ENCODE measurements at regions not wholly inside any gene's neighbourhood (a gene's known extent, or its start where the extent isn't known, plus 50 kb on each side); places are given as distances from the start of the nearest gene placed in this dataset.
A peak's percentile ranks its signal among the peaks of the same experiment; 100 is the strongest.

DNA sequence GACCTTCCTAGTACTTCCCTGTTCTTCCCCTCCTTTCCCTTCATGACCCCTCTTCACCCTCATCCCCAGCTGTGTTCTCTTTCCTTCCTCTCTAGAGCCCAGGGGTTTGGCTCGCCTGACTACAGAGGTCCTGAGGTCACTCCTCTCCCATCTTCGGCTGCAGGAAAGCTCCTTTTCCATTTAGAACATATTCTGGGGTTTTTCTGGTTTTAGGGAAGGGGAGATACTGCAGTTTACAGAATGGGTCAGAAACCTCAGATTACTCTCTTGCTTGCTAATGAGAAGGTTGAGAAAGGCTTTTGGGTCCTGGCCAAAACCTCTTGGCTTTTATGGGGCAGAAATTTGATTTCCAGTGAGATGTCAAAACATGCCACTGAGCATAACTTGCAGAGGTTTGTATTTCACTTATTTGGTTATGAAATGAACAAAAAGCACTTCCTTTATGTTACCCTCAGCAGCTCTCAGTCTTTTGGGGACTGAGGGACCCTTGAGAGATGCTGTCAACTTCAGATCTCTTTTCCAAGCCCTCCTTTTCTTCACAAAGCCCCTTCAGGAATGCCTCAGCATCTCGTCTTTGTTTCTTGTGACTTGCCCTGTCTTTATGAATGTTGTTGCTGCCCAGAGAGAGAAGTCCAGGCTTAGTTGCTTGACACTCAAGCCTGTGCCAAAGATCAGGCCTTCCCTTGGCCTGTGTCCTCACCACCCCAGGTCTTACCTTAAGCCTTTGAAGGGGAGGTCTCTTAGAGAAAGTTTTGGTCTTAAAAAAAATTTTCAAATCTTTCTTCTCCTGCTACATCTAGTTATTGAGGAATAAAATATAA is 121.7 kb upstream of the TPM1 start:
- intact Hi-C loops (cut with DNase I), result loop anchor here (10.0 kb wide), 2 partner anchors 66 to 124 kb away; partner anchors contain the start of gene TPM1 (in 1 of the 2)
- DNase-seq, result no peak
- ATAC-seq, result peak; percentile 81 to 93

DNA sequence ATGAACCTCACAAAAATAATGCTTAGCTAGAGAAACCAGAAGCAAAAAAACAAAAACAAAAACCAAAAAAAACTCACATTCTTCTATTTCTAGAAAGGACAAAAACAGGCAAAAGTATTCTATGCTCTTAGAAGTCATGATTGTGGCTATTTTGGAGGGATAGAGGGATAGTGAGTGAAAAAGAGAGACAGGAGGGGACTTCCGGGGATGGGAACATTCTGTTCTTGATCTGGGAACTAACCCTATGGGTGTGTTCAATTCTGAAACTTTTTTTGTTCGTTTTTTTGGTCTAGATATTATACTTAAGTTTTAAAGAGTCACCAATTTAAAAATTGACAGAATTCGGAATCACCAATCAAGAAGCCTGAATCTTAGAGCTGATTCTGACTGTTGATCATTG is 120.0 kb upstream of the TPM1 start:
- DNase-seq (no peak), ATAC-seq (no peak)
- intact Hi-C loops (cut with DNase I), result loop anchor here (10.0 kb wide), 2 partner anchors 68 to 122 kb away; partner anchors contain the start of gene TPM1 (in 1 of the 2)

DNA sequence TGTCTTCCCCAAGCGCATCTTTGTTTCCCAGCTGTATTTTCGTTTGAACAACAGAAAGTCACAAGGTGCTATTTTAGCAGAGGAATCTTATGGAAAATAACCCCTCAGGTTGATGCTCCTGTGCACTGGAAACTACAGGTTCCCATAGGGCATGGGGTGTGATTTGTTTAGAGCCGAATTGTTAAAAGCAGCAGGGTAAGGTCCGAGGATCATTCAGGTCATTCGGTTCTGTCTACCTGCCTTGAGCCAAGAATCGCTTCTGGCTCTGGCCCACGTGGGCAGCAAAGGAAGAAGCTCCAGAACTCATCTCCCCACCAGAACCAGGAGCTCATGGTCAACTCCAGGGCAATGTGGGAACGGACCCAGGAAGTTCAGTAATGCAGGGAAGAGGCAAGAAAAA is 116.7 kb upstream of the TPM1 start:
- no peak for ATAC-seq
- intact Hi-C loops (cut with DNase I), result loop anchor here (10.0 kb wide), 2 partner anchors 71 to 119 kb away; partner anchors contain the start of gene TPM1 (in 1 of the 2)
- no peak for DNase-seq

DNA sequence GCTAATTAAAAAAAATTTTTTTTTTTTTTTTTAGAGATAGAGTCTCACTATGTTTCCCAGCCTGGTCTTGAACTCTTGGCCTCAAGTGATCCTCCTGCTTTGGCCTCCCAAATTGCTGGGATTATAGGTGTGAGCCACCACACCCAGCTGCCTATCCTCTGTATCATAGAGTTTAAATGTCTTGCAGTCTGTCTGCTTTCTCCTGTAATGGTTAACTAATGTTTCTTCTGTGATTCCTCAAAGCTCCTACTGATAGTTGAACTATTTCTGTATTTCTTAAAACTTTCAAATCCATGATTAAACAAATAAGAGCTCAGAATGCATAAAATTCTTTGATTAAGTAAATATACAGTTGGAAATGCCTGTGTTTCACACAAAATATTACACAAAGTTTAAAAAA is 115.4 kb upstream of the TPM1 start:
- ATAC-seq (no peak), DNase-seq (no peak)
- intact Hi-C loops (cut with DNase I), result loop anchor here (10.0 kb wide), 2 partner anchors 72 to 118 kb away; partner anchors contain the start of gene TPM1 (in 1 of the 2)

DNA sequence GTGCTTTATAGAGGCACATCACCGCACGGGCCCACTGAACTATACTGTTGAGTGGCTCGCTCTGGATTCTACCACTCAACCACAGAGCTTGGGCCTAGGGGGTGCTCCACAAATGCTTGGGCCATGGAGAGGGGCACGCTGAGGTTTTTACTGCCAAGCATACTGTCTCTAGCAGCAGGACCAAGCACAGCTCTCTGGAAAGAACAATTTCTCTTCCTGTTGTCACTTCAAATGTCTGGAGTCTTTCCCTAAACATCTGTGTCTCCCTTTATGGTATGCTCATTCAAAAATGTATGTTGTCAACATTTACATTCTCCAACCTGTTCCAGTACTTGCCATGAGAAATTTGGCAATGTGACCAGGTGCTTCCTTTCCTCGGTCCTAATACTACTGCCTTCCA is 114.7 kb upstream of the TPM1 start:
- intact Hi-C loops (cut with DNase I), result loop anchor here (10.0 kb wide), 2 partner anchors 73 to 117 kb away; partner anchors contain the start of gene TPM1 (in 1 of the 2)
- DNase-seq (no peak), ATAC-seq (peak in 1 of 2 donors; percentile 2)

DNA sequence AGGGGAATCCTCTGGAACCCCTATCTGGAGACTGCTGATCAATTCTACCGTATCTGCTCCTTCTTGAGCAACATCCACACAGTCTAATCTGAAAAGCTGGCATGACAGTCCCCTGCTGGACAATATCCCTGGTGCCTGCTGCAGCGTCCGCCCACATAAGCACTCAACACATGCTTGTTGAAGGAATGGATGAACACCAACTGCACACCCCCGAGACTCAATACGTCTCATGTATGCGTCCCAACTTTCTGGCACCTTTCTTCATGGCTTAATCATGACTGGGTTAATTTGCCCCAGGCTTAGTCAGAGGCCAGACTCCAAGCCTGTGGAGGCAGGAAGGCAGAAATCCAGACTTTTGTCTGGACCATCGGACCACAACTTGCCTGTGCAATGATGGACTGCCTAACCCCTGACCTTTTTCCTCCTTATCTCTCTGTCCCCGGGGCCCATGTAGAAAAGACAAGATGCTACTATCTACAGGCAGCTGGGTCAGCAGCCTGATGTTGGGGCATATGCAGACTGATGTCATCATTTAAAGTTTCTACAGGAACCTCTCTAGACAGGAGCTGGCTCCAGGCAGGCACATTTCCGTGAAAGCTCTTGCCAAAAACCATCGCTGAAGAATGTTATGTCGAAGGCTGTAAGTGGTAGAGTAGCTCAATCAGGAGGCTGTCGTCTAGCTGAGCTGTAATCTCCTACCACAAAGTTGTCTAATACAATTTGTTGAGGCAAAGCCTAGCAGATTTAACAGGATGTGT is 114.1 kb upstream of the TPM1 start:
- intact Hi-C loops (cut with DNase I), result loop anchor here (10.0 kb wide), 2 partner anchors 74 to 116 kb away; partner anchors contain the start of gene TPM1 (in 1 of the 2)
- DNase-seq (peak; percentile 61), ATAC-seq (peak; percentile 84 to 90)

DNA sequence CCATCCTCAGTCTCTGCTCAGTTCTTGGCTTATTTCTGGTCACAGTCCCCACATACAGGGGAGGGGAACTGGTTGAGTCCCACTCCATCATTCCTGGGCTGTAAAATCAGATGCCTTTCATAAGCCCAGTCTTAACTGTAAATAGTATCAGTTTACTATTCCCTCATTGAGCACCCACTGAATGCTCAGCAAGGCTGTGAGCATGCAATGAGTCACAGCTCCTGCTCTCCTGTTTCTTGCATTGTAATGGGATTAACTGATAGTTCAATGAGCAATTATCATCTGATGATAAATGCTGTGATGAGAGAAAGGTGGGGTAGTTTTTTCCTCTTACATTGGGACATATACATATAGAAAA is 113.6 kb upstream of the TPM1 start:
- DNase-seq (no peak), ATAC-seq (peak in 1 of 2 donors; percentile 63)
- intact Hi-C loops (cut with DNase I), result loop anchor here (10.0 kb wide), 2 partner anchors 74 to 116 kb away; partner anchors contain the start of gene TPM1 (in 1 of the 2)

DNA sequence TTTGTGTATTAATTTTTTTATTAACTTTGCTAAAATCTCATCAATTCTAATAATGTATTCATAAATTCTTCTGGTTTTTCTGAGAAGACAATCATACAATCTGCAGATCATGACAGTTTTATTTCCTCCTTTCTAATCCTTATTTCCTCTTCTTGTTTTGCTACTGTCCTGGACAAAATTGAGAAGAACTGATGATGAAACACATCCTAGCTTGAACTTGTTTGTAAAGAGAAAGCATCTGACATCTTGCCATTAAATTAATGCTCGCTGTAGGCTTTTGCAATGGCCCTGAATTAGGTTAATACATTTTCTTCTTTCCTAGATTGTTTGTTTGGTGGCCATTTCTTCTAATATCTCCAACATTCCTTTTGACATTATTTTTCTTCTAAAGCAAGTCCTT is 110.9 kb upstream of the TPM1 start:
- intact Hi-C loops (cut with DNase I), result no loop called here
- ATAC-seq (no peak), DNase-seq (no peak)

DNA sequence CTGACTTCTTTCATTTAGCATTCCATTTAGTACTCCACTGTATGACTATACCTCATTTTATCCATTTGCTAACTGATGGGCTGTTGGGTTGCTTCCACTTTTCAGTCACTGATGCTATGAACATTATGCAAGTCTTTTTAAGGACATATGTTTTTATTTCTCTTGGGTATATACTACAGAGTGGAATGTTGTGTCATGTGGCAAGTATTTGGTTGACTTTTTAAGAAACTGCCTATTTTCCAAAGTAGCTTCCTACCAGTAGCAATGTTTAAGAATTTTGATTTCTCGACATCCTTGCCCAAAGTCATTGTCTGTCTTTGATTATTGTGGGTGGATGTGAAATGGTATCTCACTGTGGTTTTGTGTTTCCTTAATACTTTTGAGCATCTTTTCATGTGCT is 110.1 kb upstream of the TPM1 start:
- no peak for ATAC-seq
- intact Hi-C loops (cut with DNase I), result no loop called here
- no peak for DNase-seq

DNA sequence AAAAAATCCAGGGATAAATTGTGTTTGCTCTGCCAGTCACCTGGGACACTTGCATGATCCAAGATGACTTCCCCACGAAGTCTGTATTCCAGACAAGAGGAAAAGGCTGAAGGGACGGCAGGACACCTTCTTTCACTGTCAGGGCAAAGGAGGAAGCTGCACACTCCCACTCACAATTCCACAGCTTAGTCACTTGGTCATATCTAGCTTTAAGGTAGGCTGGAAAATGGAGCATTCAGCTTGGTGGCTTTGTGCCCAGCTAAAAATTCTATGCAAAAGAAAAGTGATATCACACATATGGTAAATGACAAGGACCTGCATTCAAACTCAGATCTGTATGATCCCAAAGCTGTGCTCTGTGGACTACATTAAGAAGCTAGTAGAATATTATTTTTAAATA is 109.2 kb upstream of the TPM1 start:
- no peak for DNase-seq
- ATAC-seq, result no peak
- intact Hi-C loops (cut with DNase I), result no loop called here

DNA sequence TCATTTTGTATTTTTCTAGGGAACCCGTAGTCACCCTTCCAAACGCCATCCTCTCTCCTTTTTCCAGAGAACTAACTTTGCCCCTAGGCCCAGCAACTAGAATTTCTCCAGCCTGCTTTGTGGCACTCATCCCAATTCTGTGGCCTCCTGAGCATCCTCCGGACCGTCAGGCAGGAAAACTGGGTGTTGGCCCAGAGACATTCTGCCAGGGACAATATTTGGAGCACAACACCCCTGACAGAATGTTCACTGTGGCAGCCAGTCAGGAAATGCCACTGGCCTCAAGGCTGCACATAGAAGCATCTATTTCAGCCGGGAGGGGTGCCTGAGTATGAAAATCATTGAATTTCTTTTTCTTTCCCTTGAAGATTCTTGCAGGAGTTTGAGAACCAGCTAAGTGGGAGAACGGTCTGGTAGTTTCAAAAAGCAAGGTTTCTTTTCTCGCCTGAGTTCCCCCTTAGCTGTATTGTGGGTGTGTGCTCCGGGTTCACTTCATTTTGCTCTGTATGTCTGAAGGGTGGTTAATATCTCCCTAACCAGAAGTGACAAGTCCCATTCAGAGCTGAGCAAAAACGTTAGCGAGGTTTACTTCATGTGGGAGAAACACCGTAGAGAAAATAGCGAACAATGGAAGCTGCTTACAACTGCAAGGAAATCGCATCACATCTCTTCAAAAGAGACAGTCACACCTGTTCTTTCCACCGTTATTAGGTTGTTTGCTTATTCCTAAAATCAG is 108.1 kb upstream of the TPM1 start:
- intact Hi-C loops (cut with DNase I), result no loop called here
- ATAC-seq (peak; percentile 55 to 94), DNase-seq (no peak)

DNA sequence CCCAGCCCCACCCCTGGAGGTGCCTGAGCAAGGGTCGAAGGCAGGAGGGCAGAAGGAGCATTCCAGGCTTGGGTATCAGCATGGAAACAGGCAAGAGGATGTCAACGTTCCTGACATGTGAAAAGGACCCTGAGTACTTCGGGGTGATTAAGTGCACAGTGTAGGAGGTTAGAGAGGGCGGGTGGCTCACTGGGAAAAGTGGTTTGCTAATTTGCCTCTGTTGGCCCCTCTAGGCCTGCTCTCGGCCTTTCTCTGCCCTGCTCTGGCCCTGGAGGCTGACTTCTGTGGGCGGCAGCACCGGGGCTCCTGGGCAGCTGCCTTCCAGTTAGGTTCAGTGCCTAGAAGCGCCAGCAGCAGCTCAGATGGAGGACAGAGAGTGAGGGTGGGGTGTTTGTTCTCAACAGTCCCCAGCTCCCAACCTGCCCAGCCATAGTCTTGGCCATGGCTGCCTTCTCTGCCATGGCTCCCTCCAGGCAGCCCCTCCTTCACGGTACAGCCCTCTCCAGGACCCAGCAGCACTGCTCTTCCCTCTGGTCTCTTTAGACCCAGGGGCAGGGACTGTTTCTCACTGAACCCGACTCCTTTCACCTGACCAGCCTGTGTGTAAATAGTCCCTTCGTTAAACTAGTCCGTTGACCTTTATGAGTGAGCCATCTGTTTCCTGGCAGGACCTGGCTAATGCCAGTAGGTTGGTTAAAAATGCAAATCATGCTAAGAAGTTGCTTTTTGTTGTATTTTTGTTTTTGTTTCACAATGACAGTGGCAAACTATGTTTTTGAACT is 107.1 kb upstream of the TPM1 start:
- ATAC-seq (peak in 1 of 2 donors; percentile 11), DNase-seq (no peak)
- intact Hi-C loops (cut with DNase I), result no loop called here

DNA sequence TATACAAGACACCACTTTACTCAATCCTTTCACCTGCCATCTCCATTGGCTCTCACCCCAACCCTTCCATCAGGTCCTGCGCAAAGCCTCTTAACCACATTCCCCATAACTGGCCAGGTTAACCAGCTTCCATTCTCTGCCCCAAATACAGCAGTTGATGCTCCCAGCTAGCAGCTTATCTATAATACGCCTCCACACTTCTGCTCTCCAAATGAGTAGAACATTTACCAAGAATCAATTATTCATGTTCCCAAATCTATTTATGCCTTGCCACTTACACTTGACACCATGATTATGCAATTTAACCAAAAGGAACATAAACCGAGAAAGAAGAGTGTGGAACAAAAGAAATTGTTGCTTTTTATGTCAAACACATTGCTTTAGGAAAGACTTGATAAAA is 103.7 kb upstream of the TPM1 start:
- no peak for DNase-seq
- no peak for ATAC-seq
- intact Hi-C loops (cut with DNase I), result no loop called here

DNA sequence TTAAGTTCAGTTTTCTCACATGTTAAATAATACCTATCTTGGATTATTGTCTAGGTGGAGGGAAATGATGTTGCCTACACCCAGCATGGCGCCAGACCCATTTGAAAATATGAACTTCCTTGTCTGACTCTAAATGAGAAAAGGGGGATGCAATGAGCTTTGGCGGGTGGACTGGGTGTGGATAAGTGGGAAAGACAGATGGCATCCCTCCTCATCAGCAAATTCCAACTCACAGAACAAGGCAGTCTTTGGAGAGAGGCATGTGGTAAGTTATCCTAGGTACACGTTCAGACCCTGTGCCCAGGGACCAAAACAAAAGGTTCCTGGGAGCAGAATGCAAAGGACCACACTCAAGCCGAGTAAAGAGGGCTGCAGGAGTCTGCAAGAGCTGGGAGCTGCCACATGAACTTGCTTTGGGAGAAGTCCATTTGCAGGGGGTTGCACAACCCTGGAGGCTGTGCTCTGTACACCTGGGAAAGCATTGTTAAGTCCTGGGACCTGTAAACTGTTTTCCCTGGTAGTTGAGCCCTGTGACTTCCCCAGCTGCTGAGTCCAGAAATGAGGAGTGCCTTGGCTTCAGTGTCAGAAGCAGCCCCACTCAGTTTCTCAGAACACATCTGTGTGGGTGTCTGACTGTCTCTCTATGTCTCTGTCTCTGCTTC is 102.3 kb upstream of the TPM1 start:
- intact Hi-C loops (cut with DNase I), result no loop called here
- ATAC-seq (no peak), DNase-seq (no peak)

DNA sequence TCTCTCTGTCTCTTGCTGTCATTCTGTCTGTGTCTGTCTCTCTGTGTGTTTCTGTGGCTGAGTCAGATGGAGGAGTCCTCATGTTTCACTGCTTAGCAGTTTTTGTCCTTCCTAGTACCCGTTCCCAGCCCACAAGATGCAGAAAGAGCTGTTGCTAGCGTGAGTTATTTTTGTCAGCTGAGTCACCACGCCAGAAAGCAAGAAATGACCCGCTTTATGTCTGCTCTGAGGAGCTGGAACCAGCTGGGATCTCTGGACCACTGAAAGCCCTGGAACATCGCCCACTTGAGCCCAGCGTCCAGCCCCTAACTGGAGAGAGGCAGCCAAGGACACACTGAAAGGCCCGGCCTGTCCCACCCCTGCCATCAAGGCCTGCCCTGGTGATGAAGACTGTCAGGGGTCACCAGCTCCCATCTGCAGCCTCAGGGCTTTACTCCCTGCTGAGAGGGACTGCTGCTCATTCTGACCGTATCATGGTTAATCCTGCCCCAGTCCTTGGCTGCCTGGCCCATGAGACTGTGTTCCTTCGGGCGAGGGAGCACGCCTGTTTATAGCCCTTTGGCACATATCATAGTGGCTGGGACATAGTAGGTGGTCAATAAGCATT is 101.7 kb upstream of the TPM1 start:
- peak; percentile 91 for ATAC-seq
- DNase-seq, result peak; percentile 81
- intact Hi-C loops (cut with DNase I), result no loop called here

DNA sequence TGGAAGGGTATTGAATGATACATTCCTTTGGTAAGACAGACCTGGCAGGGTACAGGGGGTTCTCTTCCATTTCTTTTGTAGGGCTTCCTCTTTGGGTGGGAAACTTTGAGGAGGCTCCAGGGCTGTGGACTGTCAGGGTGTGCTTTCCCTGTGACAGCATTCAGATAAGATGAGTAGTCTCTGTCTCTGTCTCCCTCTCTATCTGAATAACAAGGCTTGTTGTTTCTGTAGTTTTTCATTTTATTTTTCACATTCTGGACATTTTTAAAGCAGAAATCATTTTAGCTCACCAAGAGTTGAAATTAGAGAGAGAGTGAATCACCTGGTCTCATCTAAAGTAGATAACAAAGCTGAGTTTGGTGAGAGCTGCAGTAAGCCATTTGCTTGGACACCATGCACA is 100.8 kb upstream of the TPM1 start:
- no peak for DNase-seq
- intact Hi-C loops (cut with DNase I), result no loop called here
- ATAC-seq, result peak in 1 of 2 donors; percentile 19

DNA sequence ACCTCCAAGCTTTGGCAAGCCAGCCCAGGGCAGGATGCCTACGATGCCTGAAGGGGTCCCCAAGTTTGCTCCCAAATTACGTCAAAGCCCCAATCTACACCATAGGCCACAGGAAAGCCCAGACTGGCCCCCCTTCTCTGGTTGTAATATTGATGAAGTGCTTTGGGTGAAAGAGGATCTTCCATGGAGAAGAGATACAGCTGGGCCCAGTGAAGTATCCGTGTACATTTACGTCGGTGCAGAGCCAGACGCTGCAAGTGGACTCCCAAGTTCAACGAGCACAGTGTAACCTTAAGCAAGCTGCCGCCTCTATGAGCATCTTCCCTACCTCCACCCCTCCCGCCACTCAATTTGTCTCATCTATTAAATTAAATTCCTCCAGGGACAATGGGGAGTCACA is 100.1 kb upstream of the TPM1 start:
- ATAC-seq (no peak), DNase-seq (no peak)
- intact Hi-C loops (cut with DNase I), result no loop called here

DNA sequence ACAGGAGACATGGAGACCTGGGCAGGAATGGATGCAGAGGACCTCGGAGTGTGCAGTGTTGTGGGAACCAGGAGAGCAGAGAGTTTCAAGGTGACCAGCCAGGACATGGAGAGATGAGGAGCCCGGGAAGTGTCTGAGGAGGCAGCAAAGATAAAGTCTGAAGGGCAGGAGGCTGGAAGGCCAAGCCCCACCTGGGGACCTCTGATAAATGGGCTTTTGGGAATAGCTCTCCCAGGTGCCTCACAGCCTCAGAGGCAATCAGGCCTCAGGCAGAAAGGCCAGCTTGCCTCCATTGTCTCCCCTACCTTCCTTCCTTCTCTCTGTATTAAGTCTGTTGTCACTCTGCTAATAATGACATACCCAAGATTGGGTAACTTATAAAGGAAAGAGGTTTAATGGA is 97.5 kb upstream of the TPM1 start:
- no peak for DNase-seq
- intact Hi-C loops (cut with DNase I), result loop anchor here in 1 of 2 donors (5.0 kb wide), 1 partner anchor 37 kb away; no protein-coding TSS in a partner anchor
- ATAC-seq, result no peak
